IPS-18a (cell line): ENCODE measurements at regions not wholly inside any gene's neighbourhood (a gene's known extent, or its start where the extent isn't known, plus 50 kb on each side); places are given as distances from the start of the nearest gene placed in this dataset.

Experiments used
- H3K27ac ChIP-seq: one replicate; pipeline ENCODE4 v1.5.1; 2013; ENCODE audit warnings: low read length
- H3K27me3 ChIP-seq: one replicate; pipeline ENCODE4 v1.6.1; 2013; ENCODE audit warnings: mild to moderate bottlenecking, low read length; ENCODE audit not compliant: control insufficient read depth, insufficient read depth
- H3K36me3 ChIP-seq: one replicate; pipeline ENCODE4 v1.6.1; 2013; ENCODE audit warnings: low read depth, low read length; ENCODE audit not compliant: control insufficient read depth
- H3K4me1 ChIP-seq: one replicate; pipeline ENCODE4 v1.6.1; 2013; ENCODE audit warnings: low read depth, low read length; ENCODE audit not compliant: control insufficient read depth
- H3K4me3 ChIP-seq: one replicate; pipeline ENCODE4 v1.5.1; 2013; ENCODE audit warnings: low read length
- H3K9ac ChIP-seq: one replicate; pipeline ENCODE4 v1.6.1; 2013; ENCODE audit warnings: mild to moderate bottlenecking, low read length, moderate library complexity
- H3K9me3 ChIP-seq: one replicate; pipeline ENCODE4 v1.6.1; 2013; ENCODE audit warnings: low read depth, low read length; ENCODE audit not compliant: control insufficient read depth

GRCh38 chr12:115485967-115486366 is 791.5 kb downstream of the MED13L start:
- no peaks in the 10 kb centered on the region for H3K36me3 ChIP-seq
- H3K4me1 ChIP-seq = no peaks in the 10 kb centered on the region
- no peak overlapping the region for H3K9ac ChIP-seq
- H3K9me3 ChIP-seq = peaks cover 4% of the 10 kb centered on the region
- H3K4me3 ChIP-seq = no peak overlapping the region
- H3K27me3 ChIP-seq = no peaks in the 10 kb centered on the region
- no peak overlapping the region for H3K27ac ChIP-seq

GRCh38 chr12:115485503-115485902 is 792.0 kb downstream of the MED13L start:
- H3K4me3 ChIP-seq = no peak overlapping the region
- H3K36me3 ChIP-seq = no peaks in the 10 kb centered on the region
- peaks cover 4% of the 10 kb centered on the region for H3K9me3 ChIP-seq
- H3K4me1 ChIP-seq = no peaks in the 10 kb centered on the region
- no peaks in the 10 kb centered on the region for H3K27me3 ChIP-seq
- no peak overlapping the region for H3K9ac ChIP-seq
- H3K27ac ChIP-seq = no peak overlapping the region

GRCh38 chr12:115482943-115483342 is 794.5 kb downstream of the MED13L start:
- Histone ChIP-seq H3K9ac (no peak overlapping the region), H3K27ac (no peak overlapping the region)

GRCh38 chr12:115481141-115481540 is 796.4 kb downstream of the MED13L start:
- Histone ChIP-seq H3K4me1 (no peaks in the 10 kb centered on the region), H3K9ac (no peak overlapping the region), H3K9me3 (peaks cover 4% of the 10 kb centered on the region), H3K4me3 (no peak overlapping the region), H3K27ac (no peak overlapping the region), H3K27me3 (no peaks in the 10 kb centered on the region), H3K36me3 (no peaks in the 10 kb centered on the region)

More at GRCh38 chr12:115482943-115483342, 794.5 kb downstream of the MED13L start:
- H3K27me3 ChIP-seq = no peaks in the 10 kb centered on the region
- H3K4me1 ChIP-seq = no peaks in the 10 kb centered on the region
- no peaks in the 10 kb centered on the region for H3K36me3 ChIP-seq
- H3K4me3 ChIP-seq = no peak overlapping the region
- H3K9me3 ChIP-seq = peaks cover 4% of the 10 kb centered on the region

- Histone ChIP-seq H3K9me3 (no peaks in the 10 kb centered on the region), H3K9ac (no peak overlapping the region), H3K36me3 (no peaks in the 10 kb centered on the region), H3K27ac (no peak overlapping the region), H3K4me1 (no peaks in the 10 kb centered on the region), H3K27me3 (no peaks in the 10 kb centered on the region), H3K4me3 (no peak overlapping the region)
Measured at GRCh38 chr12:115478505-115478904, 794.5 kb upstream of the TBX3 start.

- Histone ChIP-seq H3K4me1 (no peaks in the 10 kb centered on the region), H3K36me3 (no peaks in the 10 kb centered on the region), H3K27me3 (no peaks in the 10 kb centered on the region), H3K4me3 (no peak overlapping the region), H3K9me3 (no peaks in the 10 kb centered on the region), H3K9ac (no peak overlapping the region), H3K27ac (no peak overlapping the region)
Measured at GRCh38 chr12:115474539-115475353, 790.8 kb upstream of the TBX3 start.

- Histone ChIP-seq H3K36me3 (no peaks in the 10 kb centered on the region), H3K9me3 (no peaks in the 10 kb centered on the region), H3K4me3 (no peak overlapping the region), H3K27ac (no peak overlapping the region), H3K9ac (no peak overlapping the region), H3K27me3 (no peaks in the 10 kb centered on the region), H3K4me1 (peaks cover 3% of the 10 kb centered on the region)
Measured at GRCh38 chr12:115473257-115473956, 789.4 kb upstream of the TBX3 start.

- no peak overlapping the region for H3K4me3 ChIP-seq
- H3K9me3 ChIP-seq = no peaks in the 10 kb centered on the region
- H3K36me3 ChIP-seq = no peaks in the 10 kb centered on the region
- peaks cover 3% of the 10 kb centered on the region for H3K4me1 ChIP-seq
- no peaks in the 10 kb centered on the region for H3K27me3 ChIP-seq
- no peak overlapping the region for H3K9ac ChIP-seq
- no peak overlapping the region for H3K27ac ChIP-seq
Measured at GRCh38 chr12:115472852-115473251, 788.9 kb upstream of the TBX3 start.

GRCh38 chr12:115470977-115471376 is 787.0 kb upstream of the TBX3 start:
- Histone ChIP-seq H3K4me3 (no peak overlapping the region), H3K36me3 (no peaks in the 10 kb centered on the region), H3K4me1 (peaks cover 3% of the 10 kb centered on the region), H3K27me3 (no peaks in the 10 kb centered on the region), H3K9me3 (no peaks in the 10 kb centered on the region), H3K27ac (no peak overlapping the region), H3K9ac (no peak overlapping the region)

GRCh38 chr12:115470526-115470925 is 786.6 kb upstream of the TBX3 start:
- peaks cover 3% of the 10 kb centered on the region for H3K4me1 ChIP-seq
- H3K9me3 ChIP-seq = no peaks in the 10 kb centered on the region
- no peaks in the 10 kb centered on the region for H3K27me3 ChIP-seq
- no peak overlapping the region for H3K27ac ChIP-seq
- H3K36me3 ChIP-seq = no peaks in the 10 kb centered on the region
- no peak overlapping the region for H3K9ac ChIP-seq
- H3K4me3 ChIP-seq = no peak overlapping the region

GRCh38 chr12:115468087-115468510 is 784.1 kb upstream of the TBX3 start:
- Histone ChIP-seq H3K4me1 (peaks cover 3% of the 10 kb centered on the region), H3K9ac (no peak overlapping the region), H3K27ac (no peak overlapping the region), H3K36me3 (no peaks in the 10 kb centered on the region), H3K9me3 (no peaks in the 10 kb centered on the region), H3K27me3 (no peaks in the 10 kb centered on the region), H3K4me3 (no peak overlapping the region)

GRCh38 chr12:115467531-115467930 is 783.6 kb upstream of the TBX3 start:
- Histone ChIP-seq H3K9me3 (no peaks in the 10 kb centered on the region), H3K36me3 (no peaks in the 10 kb centered on the region), H3K4me3 (no peak overlapping the region), H3K4me1 (peaks cover 3% of the 10 kb centered on the region), H3K27me3 (no peaks in the 10 kb centered on the region), H3K27ac (no peak overlapping the region), H3K9ac (no peak overlapping the region)
